D721Med (cell line): ENCODE measurements at regions not wholly inside any gene's neighbourhood (a gene's known extent, or its start where the extent isn't known, plus 50 kb on each side); places are given as distances from the start of the nearest gene placed in this dataset.

Source experiments
- DNase-seq: peaks from one replicate; pipeline ENCODE4 v3.0.0; 2011; ENCODE audit warnings: low spot score; ENCODE audit not compliant: insufficient read length
- FAIRE-seq: peaks from 2 replicates; lab custom pipeline; 2011; peaks lifted over from hg19 to GRCh38; lab: Jason Lieb, UNC
- CTCF ChIP-seq: IDR thresholded peaks from 2 replicates; pipeline ENCODE4 v1.5.1; 2012; ENCODE audit warnings: mild to moderate bottlenecking, control low read depth; ENCODE audit not compliant: insufficient read depth; ENCODE audit errors: missing control alignments

- FAIRE-seq: no peak
- TF ChIP-seq CTCF: no peak
- no peak for DNase-seq
Measured at GRCh38 chr3:99269606-99270351, 368.3 kb upstream of the DCBLD2 start.

GRCh38 chr3:99256788-99257187 lies 355.3 kb upstream of the DCBLD2 start:
- no peak for TF ChIP-seq CTCF
- FAIRE-seq (no peak), DNase-seq (no peak)

GRCh38 chr3:99253963-99254355 lies 352.5 kb upstream of the DCBLD2 start:
- DNase-seq (no peak), FAIRE-seq (no peak)
- TF ChIP-seq CTCF: no peak

GRCh38 chr3:99250821-99251355 lies 349.4 kb upstream of the DCBLD2 start:
- DNase-seq (no peak), FAIRE-seq (no peak)
- no peak for TF ChIP-seq CTCF

GRCh38 chr3:99250272-99250671 lies 348.8 kb upstream of the DCBLD2 start:
- TF ChIP-seq CTCF: no peak
- DNase-seq (no peak), FAIRE-seq (no peak)

- FAIRE-seq (no peak), DNase-seq (no peak)
- TF ChIP-seq CTCF: no peak
Measured at GRCh38 chr3:99249627-99250026, 348.1 kb upstream of the DCBLD2 start.

- no peak for FAIRE-seq
Measured at GRCh38 chr3:99248913-99249312, 347.4 kb upstream of the DCBLD2 start.

More at GRCh38 chr3:99248913-99249312, 347.4 kb upstream of the DCBLD2 start:
- DNase-seq: no peak
- no peak for TF ChIP-seq CTCF
